ENCODE measurements at regions not wholly inside any gene's neighbourhood (a gene's known extent, or its start where the extent isn't known, plus 50 kb on each side); places are given as distances from the start of the nearest gene placed in this dataset.
"Not testable (repeated sequence)": the region's sequence is repeated elsewhere in the genome, so short reads cannot be mapped to it uniquely, and the experiment has no call there.

GRCh38 chr4:1572964-1573720 lies 111.0 kb downstream of the FAM53A start:
- no peak for DNase-seq (ENCODE audit: low spot score)
- no peak for FAIRE-seq

- no peak for FAIRE-seq
- DNase-seq (ENCODE audit: low spot score): no peak
These were observed 111.6 kb downstream of the FAM53A start for GRCh38 chr4:1572521-1572920.

GRCh38 chr4:1572010-1572385 lies 112.1 kb downstream of the FAM53A start:
- FAIRE-seq (no peak), DNase-seq (ENCODE audit: low spot score) (no peak)

DNA sequence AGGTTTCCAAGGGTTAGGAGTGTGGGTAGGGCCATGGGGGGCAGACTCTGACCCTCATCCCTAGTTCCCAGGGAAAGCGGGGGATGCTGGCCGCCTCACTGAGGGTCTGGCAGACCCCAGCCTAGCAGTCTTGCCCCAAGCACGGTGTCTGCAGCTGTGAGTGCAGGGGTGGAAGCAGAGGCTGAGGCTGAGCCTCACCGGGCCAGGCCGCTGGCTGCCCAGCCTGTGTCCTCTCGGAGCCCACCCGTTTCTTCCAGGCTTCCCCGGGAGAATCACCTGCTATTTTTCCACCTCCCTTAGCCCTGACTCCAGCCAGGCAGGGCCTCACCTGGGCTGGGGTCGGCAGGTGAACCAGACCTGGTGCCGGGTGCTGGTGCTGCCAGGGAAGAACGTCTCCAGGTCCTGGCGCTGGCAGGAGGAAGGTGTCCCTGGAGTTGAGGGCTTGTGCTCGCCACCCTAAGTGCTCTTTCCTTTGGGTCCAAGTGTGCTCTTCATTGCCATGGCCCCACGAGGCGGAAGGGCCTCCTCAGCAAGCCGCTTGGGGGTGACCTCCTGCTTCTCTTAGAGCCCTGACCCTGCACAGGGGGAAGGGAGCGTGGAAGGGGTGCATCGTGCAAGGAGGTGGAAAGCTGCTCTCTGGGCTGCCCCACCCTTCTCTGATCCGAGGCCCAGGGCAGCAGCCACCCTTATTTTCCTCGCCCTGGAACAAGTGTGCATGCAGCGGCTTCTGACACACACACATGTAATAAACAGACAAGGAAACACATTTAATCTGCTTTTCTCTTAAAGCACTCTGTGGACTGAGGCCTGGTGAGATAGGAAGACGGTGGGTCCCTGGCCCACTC lies 112.7 kb downstream of the FAM53A start:
- DNase-seq (ENCODE audit: low spot score): no peak
- no peak for FAIRE-seq

GRCh38 chr4:1570291-1571164 lies 113.6 kb downstream of the FAM53A start:
- no peak for DNase-seq (ENCODE audit: low spot score)
- no peak for FAIRE-seq

GRCh38 chr4:1569461-1570151 lies 114.5 kb downstream of the FAM53A start:
- DNase-seq (ENCODE audit: low spot score) (no peak), FAIRE-seq (no peak)

GRCh38 chr4:1568855-1569460 lies 115.2 kb downstream of the FAM53A start:
- no peak for FAIRE-seq

GRCh38 chr4:1567808-1568581 lies 116.1 kb downstream of the FAM53A start:
- FAIRE-seq (no peak), DNase-seq (ENCODE audit: low spot score) (no peak)

More at GRCh38 chr4:1568855-1569460, 115.2 kb downstream of the FAM53A start:
- no peak for DNase-seq (ENCODE audit: low spot score)

- FAIRE-seq (no peak), DNase-seq (ENCODE audit: low spot score) (no peak)
These were observed 116.7 kb downstream of the FAM53A start for GRCh38 chr4:1567519-1567807.

GRCh38 chr4:1566838-1567518 lies 117.1 kb downstream of the FAM53A start:
- FAIRE-seq: no peak

DNA sequence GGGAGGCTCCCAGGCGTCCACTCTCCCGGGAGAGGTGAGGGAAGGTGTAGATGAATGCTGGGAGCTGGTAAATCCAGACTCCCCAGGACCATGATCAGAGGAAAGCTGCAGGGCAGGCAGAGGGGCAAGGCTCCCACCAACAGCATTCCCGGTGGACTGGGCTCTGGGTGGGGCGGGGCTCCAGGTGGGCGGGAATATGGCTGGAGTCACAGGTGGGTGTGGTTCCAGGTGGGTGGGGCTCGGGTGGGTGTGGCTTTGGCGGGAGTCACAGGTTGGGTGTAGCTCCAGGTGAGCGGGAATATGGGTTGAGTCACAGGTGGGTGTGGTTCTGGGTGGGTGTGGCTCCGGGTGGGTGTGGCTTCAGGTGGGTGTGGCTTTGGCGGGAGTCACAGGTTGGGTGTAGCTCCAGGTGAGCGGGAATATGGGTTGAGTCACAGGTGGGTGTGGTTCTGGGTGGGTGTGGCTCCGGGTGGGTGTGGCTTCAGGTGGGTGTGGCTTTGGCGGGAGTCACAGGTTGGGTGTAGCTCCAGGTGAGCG lies 117.7 kb downstream of the FAM53A start:
- not testable (repeated sequence) for DNase-seq (ENCODE audit: low spot score); FAIRE-seq

More at GRCh38 chr4:1566838-1567518, 117.1 kb downstream of the FAM53A start:
- no peak for DNase-seq (ENCODE audit: low spot score)

DNA sequence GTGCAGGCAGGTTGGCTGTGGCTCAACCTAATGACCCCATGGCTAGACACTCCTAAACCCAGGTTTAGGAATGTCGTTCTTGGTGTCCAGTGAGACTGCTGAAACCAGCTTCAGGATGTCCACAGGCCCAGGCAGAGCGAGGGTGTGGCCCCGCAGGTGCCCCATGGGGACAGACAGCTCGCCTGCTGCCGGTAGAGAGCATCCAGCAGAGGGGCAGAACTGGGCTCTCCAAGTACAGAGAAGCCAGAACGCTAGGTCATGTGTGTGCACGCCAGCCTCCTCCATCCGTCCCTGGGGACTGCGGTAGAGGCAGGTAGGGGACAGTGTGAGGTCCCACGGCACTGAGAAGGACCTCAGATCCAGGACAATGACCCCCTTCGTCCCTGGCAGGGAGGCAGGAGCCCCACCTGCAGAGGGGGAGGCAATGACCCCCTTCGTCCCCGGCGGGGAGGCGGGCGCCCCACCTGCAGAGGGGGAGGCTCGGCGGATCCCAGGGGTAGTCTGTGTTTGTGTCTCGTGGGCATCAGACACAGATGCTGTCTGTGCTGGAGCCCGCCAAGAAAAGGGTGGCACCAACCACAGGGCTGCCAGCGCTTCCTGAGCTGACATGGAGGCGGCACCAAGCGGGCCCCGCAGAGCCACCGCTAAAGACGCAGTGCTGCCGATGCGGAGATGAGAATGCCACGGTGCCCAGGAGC lies 118.4 kb downstream of the FAM53A start:
- DNase-seq (ENCODE audit: low spot score) (no peak), FAIRE-seq (no peak)

GRCh38 chr4:1564535-1565375 lies 119.4 kb downstream of the FAM53A start:
- FAIRE-seq: no peak
- no peak for DNase-seq (ENCODE audit: low spot score)

GRCh38 chr4:1563768-1564485 lies 120.2 kb downstream of the FAM53A start:
- FAIRE-seq (no peak), DNase-seq (ENCODE audit: low spot score) (no peak)

GRCh38 chr4:1563241-1563640 lies 120.9 kb downstream of the FAM53A start:
- FAIRE-seq (no peak), DNase-seq (ENCODE audit: low spot score) (no peak)

DNA sequence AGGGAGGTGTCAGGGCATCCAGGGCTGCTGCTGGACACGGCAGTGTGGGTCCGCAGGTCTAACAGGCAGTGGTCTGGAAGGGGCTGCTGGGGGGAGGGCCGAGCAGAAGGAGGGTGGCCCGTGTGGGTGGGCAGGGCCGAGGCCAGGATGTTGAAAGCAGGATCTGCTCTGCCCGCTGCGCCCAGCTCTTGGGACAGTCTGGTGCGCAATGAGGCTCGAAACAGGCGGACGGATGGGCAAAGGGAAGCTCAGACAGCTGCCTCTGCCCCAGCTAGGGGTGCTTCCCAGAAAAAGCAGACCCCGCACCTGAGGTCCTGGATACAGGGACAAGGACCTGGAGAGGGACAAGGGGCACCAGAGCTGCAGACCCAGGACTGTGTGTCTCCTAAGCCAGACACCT lies 121.3 kb downstream of the FAM53A start:
- FAIRE-seq (no peak), DNase-seq (ENCODE audit: low spot score) (no peak)

- no peak for DNase-seq (ENCODE audit: low spot score)
- no peak for FAIRE-seq
These were observed 121.7 kb downstream of the FAM53A start for GRCh38 chr4:1562371-1562770.
